ENCODE measurements at regions not wholly inside any gene's neighbourhood (a gene's known extent, or its start where the extent isn't known, plus 50 kb on each side); places are given as distances from the start of the nearest gene placed in this dataset.

DNA sequence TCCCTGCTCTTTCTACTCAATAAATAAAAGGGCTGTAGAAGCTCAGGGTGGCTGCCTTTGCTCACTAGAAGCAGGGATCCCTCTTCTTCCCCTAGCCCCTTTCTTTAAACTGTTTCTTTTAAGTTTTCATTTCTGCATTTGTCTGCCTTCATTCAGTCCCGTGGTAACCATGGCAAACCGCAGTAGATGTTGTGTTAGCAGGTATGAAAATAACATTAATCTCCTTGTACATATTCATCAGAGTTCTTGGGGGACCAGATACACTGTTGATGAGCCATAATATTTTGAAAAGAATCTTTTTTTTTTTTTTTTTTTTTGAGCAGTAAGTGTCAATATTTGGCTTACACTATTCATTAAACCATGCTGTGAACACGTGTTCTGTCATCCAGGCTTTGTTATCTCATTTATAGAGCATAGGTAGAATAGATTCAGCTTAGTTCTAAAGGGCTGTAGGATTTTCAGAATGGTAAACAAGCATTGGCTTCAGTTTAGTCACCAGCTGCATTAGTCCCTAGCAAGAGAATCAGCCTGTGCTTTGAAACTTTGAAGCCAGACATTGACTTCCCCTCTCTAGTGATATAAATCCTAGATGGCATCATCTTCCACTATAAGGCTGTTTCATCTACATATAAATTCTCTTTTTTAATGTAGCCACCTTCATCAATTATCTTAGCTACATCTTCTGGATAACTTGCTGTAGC lies 59.4 kb upstream of the SPRY2 start:
- Histone ChIP-seq H3K27ac (no peak overlapping the region), H3K36me3 (ENCODE audit: control insufficient read depth, insufficient read depth, low read length) (no peaks in the 10 kb centered on the region), H3K9ac (no peak overlapping the region), H3K4me1 (no peaks in the 10 kb centered on the region), H3K27me3 (ENCODE audit: control insufficient read depth, insufficient read depth, low read length) (no peaks in the 10 kb centered on the region), H3K79me2 (no peaks in the 10 kb centered on the region), H3K9me3 (ENCODE audit: control insufficient read depth, low read length) (no peaks in the 10 kb centered on the region), H3K4me3 (ENCODE audit: low read depth, low read length) (no peak overlapping the region), H2AFZ (no peak overlapping the region), H3K4me2 (ENCODE audit: low read length) (no peak overlapping the region)
- TF ChIP-seq, protein P1, sequence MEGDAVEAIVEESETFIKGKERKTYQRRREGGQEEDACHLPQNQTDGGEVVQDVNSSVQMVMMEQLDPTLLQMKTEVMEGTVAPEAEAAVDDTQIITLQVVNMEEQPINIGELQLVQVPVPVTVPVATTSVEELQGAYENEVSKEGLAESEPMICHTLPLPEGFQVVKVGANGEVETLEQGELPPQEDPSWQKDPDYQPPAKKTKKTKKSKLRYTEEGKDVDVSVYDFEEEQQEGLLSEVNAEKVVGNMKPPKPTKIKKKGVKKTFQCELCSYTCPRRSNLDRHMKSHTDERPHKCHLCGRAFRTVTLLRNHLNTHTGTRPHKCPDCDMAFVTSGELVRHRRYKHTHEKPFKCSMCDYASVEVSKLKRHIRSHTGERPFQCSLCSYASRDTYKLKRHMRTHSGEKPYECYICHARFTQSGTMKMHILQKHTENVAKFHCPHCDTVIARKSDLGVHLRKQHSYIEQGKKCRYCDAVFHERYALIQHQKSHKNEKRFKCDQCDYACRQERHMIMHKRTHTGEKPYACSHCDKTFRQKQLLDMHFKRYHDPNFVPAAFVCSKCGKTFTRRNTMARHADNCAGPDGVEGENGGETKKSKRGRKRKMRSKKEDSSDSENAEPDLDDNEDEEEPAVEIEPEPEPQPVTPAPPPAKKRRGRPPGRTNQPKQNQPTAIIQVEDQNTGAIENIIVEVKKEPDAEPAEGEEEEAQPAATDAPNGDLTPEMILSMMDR (IDR thresholded peaks at IDR 0.05) = no peak

DNA sequence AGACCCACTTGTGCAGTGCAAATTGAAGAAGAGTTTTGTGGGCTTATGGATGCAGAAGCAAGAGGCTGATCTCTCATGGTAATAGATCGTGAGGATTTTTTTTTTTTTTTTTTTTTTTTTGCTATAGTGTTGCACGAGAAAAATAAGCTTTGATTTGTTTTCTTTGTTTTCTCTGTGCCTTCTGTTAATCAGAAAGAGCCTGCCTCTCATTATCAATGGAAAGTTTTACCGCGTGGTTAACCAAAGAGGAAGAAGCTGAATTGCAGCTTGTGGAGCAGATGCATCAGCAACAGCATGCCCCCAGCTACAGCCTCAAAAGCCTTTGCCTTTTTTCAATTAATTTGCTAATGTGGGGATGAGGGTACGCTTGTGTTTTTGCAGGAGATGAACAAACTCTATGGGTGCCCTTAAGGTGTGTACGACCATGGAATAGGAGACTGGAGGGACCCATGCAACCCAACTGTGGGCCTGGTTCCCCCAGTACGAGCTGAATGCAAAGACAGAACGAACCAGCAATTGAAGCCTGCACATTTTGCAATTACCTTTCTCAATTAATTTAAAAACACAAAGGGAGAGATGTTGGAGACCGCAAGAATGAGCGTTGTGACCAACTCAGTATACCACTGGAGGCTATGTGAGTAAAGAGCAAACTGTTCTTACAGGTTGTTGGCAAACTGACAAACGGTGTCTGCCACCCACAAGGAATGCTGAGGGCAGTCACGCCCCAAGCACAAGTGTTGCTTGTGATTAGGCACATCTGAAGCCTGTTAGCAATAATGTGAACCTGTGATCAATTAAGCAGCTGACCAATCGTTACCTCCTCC lies 58.6 kb upstream of the SPRY2 start:
- no peaks in the 10 kb centered on the region for H3K9me3 ChIP-seq (ENCODE audit: control insufficient read depth, low read length)

More for the DNA sequence above, 58.6 kb upstream of the SPRY2 start:
- Histone ChIP-seq H3K27me3 (ENCODE audit: control insufficient read depth, insufficient read depth, low read length) (no peaks in the 10 kb centered on the region), H3K79me2 (no peaks in the 10 kb centered on the region), H3K4me3 (ENCODE audit: low read depth, low read length) (no peak overlapping the region), H2AFZ (no peak overlapping the region), H3K4me1 (no peaks in the 10 kb centered on the region), H3K27ac (no peak overlapping the region), H3K36me3 (ENCODE audit: control insufficient read depth, insufficient read depth, low read length) (no peaks in the 10 kb centered on the region), H3K9ac (no peak overlapping the region), H3K4me2 (ENCODE audit: low read length) (no peak overlapping the region)
- TF ChIP-seq, protein P1 (IDR thresholded peaks at IDR 0.05) = no peak
